Neural crest cell (in vitro differentiated cells): ENCODE measurements at regions not wholly inside any gene's neighbourhood (a gene's known extent, or its start where the extent isn't known, plus 50 kb on each side); places are given as distances from the start of the nearest gene placed in this dataset.

ENCODE experiments used
- DNase-seq: peaks from one replicate; pipeline ENCODE4 v3.0.0; 2021; ENCODE audit warnings: low read depth, mixed read lengths, low spot score
- H3K27ac Mint-ChIP-seq: one replicate; pipeline ENCODE4 v1.8.0; 2021; ENCODE audit warnings: mild to moderate bottlenecking, mixed read lengths; ENCODE audit not compliant: unreplicated experiment
- H3K27me3 Mint-ChIP-seq: 2 replicates; pipeline ENCODE4 v1.8.0; 2021; ENCODE audit warnings: low read depth, mild to moderate bottlenecking, mixed read lengths
- H3K36me3 Mint-ChIP-seq: 2 replicates; pipeline ENCODE4 v1.8.0; 2021; ENCODE audit warnings: low read depth, mild to moderate bottlenecking, mixed read lengths
- H3K4me1 Mint-ChIP-seq: 2 replicates; pipeline ENCODE4 v1.8.0; 2021; ENCODE audit warnings: mixed read lengths
- H3K4me3 Mint-ChIP-seq: one replicate; pipeline ENCODE4 v1.8.0; 2021; ENCODE audit warnings: mild to moderate bottlenecking, mixed read lengths
- H3K9me3 Mint-ChIP-seq: 2 replicates; pipeline ENCODE4 v1.8.0; 2021; ENCODE audit warnings: mixed read lengths
- CTCF ChIP-seq: fragments of 200-600 bp; sonication (generic); conservative IDR thresholded peaks from 2 replicates; pipeline ENCODE4 v1.5.0; 2021; ENCODE audit warnings: antibody characterized with exemption, mild to moderate bottlenecking

DNA sequence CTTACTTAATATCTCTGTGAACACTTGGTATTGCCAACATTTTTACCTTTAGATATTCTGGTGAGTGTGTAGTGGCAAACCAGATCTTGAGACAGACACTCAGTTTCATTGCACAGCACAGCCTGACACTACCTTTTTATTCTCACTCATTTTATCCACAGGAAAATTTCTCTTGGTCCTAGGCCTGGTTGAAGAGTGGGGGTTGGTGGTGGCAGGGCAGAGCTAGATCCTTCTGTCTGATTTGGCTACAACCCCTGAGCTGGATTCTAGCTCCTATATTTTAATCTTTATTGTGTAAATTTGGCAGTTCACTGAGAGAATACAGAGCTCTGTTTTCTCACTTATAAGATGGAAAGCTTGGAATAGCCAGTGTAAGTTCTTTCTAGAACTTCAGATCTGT, 396.9 kb downstream of the LRIG3 start:
- no peak for TF ChIP-seq CTCF
- H3K36me3 Mint-ChIP-seq = peaks cover 6% of the 10 kb centered on the region
- no peak for DNase-seq
- peaks cover 14% of the 10 kb centered on the region for H3K9me3 Mint-ChIP-seq
- no peak overlapping the region for H3K27ac Mint-ChIP-seq
- no peaks in the 10 kb centered on the region for H3K27me3 Mint-ChIP-seq
- H3K4me1 Mint-ChIP-seq = no peaks in the 10 kb centered on the region
- no peak overlapping the region for H3K4me3 Mint-ChIP-seq

DNA sequence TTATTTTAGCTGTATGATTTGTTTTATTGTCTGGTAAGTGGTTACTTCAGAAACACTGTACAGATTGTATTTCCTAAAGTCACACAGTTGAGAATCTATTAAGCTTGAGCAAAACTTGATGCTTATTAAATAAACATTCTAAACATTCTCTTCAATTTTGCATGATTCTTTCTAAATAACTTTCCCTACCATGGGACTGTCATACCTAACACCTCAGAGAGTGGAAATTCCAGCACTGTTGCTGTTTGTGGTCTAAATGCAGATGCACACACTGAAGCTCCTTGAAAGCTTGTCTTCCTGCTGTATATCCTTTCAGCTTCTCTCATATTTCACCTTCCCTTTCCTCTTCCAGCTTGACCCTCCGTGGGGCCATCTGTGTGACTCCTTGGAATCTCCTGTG, 392.0 kb downstream of the LRIG3 start:
- no peaks in the 10 kb centered on the region for H3K4me1 Mint-ChIP-seq
- no peaks in the 10 kb centered on the region for H3K36me3 Mint-ChIP-seq
- no peak for TF ChIP-seq CTCF
- no peaks in the 10 kb centered on the region for H3K27me3 Mint-ChIP-seq
- DNase-seq = no peak
- no peak overlapping the region for H3K4me3 Mint-ChIP-seq
- H3K9me3 Mint-ChIP-seq = no peaks in the 10 kb centered on the region
- H3K27ac Mint-ChIP-seq = no peak overlapping the region

DNA sequence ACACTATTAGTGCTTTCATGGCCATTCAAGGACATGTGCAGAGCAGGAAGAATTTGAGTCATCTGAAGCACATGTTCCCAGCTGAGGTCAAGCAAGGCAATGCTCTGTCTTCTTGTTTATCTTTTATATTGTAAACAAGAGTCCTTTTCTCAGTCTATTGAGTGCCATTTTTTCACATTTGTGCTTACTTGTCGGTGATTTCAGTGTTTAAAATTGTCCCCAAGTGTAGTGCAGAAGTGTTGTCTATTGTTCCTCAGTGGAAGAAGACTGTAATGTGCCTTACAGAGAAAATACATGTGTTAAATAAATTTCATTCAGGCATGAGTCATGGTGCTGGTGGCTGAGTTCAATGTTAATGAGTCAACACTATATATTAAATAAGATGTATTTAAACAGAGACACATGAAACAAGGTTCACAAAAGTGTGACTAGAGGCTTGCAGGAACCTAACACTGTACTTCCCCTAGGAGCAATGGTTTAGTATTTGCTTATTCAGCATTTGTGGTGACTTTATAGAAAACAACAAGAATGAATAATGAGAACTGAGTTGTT, 391.1 kb downstream of the LRIG3 start:
- Mint-ChIP-seq H3K9me3 (no peaks in the 10 kb centered on the region), H3K27me3 (no peaks in the 10 kb centered on the region), H3K4me3 (no peak overlapping the region), H3K4me1 (no peaks in the 10 kb centered on the region), H3K36me3 (no peaks in the 10 kb centered on the region), H3K27ac (no peak overlapping the region)
- DNase-seq = no peak
- TF ChIP-seq CTCF = no peak

GRCh38 chr12:58529897-58530741, 390.2 kb downstream of the LRIG3 start:
- Mint-ChIP-seq H3K9me3 (no peaks in the 10 kb centered on the region), H3K27ac (no peak overlapping the region), H3K4me1 (no peaks in the 10 kb centered on the region), H3K4me3 (no peak overlapping the region), H3K36me3 (no peaks in the 10 kb centered on the region), H3K27me3 (no peaks in the 10 kb centered on the region)
- TF ChIP-seq CTCF = no peak
- no peak for DNase-seq

DNA sequence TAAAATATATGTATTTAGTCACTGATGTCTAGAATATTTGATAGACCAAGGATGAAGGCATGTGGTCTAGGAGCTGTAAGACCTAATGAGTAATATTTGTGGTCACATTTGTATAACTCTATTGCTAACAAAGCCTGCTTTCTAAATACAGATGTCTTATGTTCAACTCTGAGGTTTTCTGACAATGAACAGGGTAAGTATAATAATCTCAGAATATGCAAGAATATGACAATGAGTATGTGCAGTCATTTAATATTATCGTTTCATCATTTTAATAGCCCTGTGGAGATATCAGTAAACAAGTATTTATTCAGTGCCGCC, 389.6 kb downstream of the LRIG3 start:
- no peak for TF ChIP-seq CTCF
- Mint-ChIP-seq H3K27ac (no peak overlapping the region), H3K36me3 (no peaks in the 10 kb centered on the region), H3K4me1 (no peaks in the 10 kb centered on the region), H3K27me3 (no peaks in the 10 kb centered on the region), H3K9me3 (no peaks in the 10 kb centered on the region), H3K4me3 (no peak overlapping the region)
- DNase-seq = no peak
